ENCODE measurements at regions not wholly inside any gene's neighbourhood (a gene's known extent, or its start where the extent isn't known, plus 50 kb on each side); places are given as distances from the start of the nearest gene placed in this dataset.

DNA sequence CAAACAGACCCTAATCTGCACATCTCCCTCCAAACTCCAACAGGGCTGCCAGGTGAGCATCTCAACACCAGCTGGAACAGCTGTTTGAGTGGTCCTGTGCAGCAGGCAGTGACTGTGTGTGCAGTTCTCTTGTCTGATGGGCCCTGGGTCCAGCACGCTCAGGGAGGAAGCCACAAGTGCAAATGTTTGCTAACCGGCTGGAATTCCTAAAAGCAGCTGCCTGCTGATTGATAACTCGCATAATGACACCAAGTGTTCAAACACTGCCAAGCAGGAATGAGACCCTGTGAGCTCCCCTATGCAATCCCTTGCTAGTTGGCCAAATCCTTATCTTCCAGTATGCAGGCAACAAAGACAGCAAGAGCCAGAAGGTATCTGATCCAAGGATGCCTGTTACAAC is 650.6 kb downstream of the CBLN4 start:
- WGBS, 4 donors: 40 to 62% (median 50%) methylated on average over 2 to 3 of the region's 3 CpGs
- H3K36me3 ChIP-seq (replicated peaks in 1 of 2): no peaks in the 10 kb centered on the region
- no peak for DNase-seq
- TF ChIP-seq, protein P1, sequence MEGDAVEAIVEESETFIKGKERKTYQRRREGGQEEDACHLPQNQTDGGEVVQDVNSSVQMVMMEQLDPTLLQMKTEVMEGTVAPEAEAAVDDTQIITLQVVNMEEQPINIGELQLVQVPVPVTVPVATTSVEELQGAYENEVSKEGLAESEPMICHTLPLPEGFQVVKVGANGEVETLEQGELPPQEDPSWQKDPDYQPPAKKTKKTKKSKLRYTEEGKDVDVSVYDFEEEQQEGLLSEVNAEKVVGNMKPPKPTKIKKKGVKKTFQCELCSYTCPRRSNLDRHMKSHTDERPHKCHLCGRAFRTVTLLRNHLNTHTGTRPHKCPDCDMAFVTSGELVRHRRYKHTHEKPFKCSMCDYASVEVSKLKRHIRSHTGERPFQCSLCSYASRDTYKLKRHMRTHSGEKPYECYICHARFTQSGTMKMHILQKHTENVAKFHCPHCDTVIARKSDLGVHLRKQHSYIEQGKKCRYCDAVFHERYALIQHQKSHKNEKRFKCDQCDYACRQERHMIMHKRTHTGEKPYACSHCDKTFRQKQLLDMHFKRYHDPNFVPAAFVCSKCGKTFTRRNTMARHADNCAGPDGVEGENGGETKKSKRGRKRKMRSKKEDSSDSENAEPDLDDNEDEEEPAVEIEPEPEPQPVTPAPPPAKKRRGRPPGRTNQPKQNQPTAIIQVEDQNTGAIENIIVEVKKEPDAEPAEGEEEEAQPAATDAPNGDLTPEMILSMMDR (IDR thresholded peaks at IDR 0.05): no peak
- TF ChIP-seq POLR2A (IDR thresholded peaks at IDR 0.05): no peak
- H3K27ac ChIP-seq: no peak overlapping the region
- no peaks in the 10 kb centered on the region for H3K4me1 ChIP-seq (replicated peaks in 1 of 2)
- intact Hi-C loops (cut with DNase I): no loop called here
- H3K4me3 ChIP-seq: no peak overlapping the region
- no peaks in the 10 kb centered on the region for H3K27me3 ChIP-seq
- no peaks in the 10 kb centered on the region for H3K9me3 ChIP-seq (replicated peaks in 1 of 3)

DNA sequence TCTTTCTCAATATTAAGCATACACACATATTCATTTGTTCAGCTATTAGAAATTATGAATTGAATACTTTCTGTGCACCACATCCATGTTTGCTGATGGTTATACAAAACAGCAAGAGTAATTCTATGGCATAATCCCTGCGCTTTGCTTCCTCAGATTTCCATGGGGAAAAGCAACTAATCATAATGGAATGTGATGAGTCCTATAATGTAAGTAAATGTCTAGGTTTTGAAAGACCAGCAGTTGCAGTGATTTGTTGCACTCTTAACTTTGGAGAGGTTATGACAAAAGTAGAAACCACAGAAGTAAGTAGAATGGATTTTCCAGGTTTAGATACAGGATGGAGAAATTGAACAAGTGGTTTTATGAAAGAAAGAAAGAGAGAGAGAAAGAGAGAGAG is 652.1 kb downstream of the CBLN4 start:
- H3K36me3 ChIP-seq (replicated peaks in 1 of 2): no peaks in the 10 kb centered on the region
- H3K27me3 ChIP-seq: no peaks in the 10 kb centered on the region
- TF ChIP-seq, protein P1 (IDR thresholded peaks at IDR 0.05): no peak
- TF ChIP-seq POLR2A (IDR thresholded peaks at IDR 0.05): no peak
- H3K4me1 ChIP-seq (replicated peaks in 1 of 2): no peaks in the 10 kb centered on the region
- 69 to 79% (median 74%) methylated on average over 1 of the region's 1 CpG for WGBS, 4 donors
- DNase-seq: no peak
- H3K9me3 ChIP-seq (replicated peaks in 1 of 3): no peaks in the 10 kb centered on the region
- H3K27ac ChIP-seq: no peak overlapping the region
- no peak overlapping the region for H3K4me3 ChIP-seq
- intact Hi-C loops (cut with DNase I): no loop called here

DNA sequence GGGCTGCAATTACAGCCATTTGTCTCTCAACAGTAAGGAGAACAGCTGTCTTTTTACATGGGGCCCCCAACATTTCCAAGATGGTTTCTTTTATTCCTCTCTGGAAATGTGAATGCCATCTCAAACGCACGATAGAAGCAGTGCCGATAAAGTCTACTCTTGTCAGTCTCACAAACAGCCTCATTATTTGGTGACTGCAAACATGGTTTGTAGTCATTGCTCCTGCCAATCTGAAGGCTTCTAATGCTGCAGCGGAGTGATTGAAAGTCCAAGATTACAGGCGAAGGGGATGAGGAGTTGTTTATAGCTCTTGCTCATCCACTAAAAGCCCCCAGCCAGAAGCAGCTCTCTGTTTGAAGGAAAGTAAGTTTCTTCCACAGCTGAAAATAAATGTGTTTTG is 657.1 kb downstream of the CBLN4 start:
- Histone ChIP-seq H3K4me3 (no peak overlapping the region), H3K27ac (no peak overlapping the region), H3K36me3 (replicated peaks in 1 of 2) (no peaks in the 10 kb centered on the region), H3K27me3 (no peaks in the 10 kb centered on the region), H3K9me3 (replicated peaks in 1 of 3) (no peaks in the 10 kb centered on the region), H3K4me1 (replicated peaks in 1 of 2) (no peaks in the 10 kb centered on the region)
- no peak for DNase-seq
- WGBS, 4 donors: 74 to 83% (median 75%) methylated on average over 5 of the region's 5 CpGs
- intact Hi-C loops (cut with DNase I): no loop called here
- TF ChIP-seq, protein P1 (IDR thresholded peaks at IDR 0.05): no peak
- no peak for TF ChIP-seq POLR2A (IDR thresholded peaks at IDR 0.05)

DNA sequence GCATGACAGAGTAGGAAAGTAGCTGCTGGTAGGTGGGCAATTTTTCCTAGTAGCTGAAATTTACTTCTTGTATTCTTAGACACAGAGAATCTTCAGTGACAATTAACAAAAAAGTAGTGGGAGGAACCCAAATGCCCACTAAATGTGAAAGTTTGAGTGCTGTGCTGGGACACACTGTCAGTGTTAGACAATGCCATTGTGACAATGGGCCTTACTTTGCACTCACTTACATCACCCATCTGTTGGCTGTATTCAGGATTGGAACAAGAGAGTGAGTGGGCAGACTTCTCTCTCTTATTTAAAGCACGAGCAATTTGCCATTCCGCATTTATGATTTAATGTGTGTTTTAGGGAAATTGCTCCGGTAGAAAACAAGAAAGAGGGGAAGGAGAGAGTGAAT is 662.5 kb downstream of the CBLN4 start:
- TF ChIP-seq POLR2A (IDR thresholded peaks at IDR 0.05): no peak
- TF ChIP-seq, protein P1 (IDR thresholded peaks at IDR 0.05): no peak
- Histone ChIP-seq H3K27ac (no peak overlapping the region), H3K4me1 (replicated peaks in 1 of 2) (no peaks in the 10 kb centered on the region), H3K27me3 (no peaks in the 10 kb centered on the region), H3K4me3 (no peak overlapping the region), H3K9me3 (replicated peaks in 1 of 3) (no peaks in the 10 kb centered on the region), H3K36me3 (replicated peaks in 1 of 2) (no peaks in the 10 kb centered on the region)
- no peak for DNase-seq
- WGBS, 4 donors: 84 to 88% (median 86%) methylated on average over 3 of the region's 3 CpGs
- intact Hi-C loops (cut with DNase I): no loop called here
